Gastrocnemius medialis (tissue), 4 donors: ENCODE measurements at regions not wholly inside any gene's neighbourhood (a gene's known extent, or its start where the extent isn't known, plus 50 kb on each side); places are given as distances from the start of the nearest gene placed in this dataset.

Source experiments
- ATAC-seq, 2 donors: fragments of 150-250 bp; one replicate each; pipeline ENCODE4 v1.9.1; 2016
- DNase-seq, 2 donors: peaks; one replicate each; pipeline ENCODE4 v3.0.0-alpha.2; 2019
- H3K27ac ChIP-seq, 4 donors: fragments of 200-600 bp; sonication (generic); 1 replicate in 1 of 4; 2 replicates in 3 of 4; pipeline ENCODE4 v1.5.1; 2016 to 2018; ENCODE audit warnings: mild to moderate bottlenecking in 2 of 4, moderate library complexity in 1 of 4
- H3K27me3 ChIP-seq, 3 donors: fragments of 200-600 bp; sonication (generic) in 2 of 3; 1 replicate in 1 of 3; 2 replicates in 2 of 3; pipeline versions ENCODE4 v1.5.1 to v1.6.0; 2016 to 2019; ENCODE audit warnings: mild to moderate bottlenecking in 1 of 3, moderate library complexity in 1 of 3
- H3K36me3 ChIP-seq, 2 donors: fragments of 200-600 bp; sonication (generic) in 1 of 2; one replicate each; pipeline ENCODE4 v1.5.1; 2017 to 2018
- H3K4me1 ChIP-seq, 2 donors: fragments of 200-600 bp; sonication (generic) in 1 of 2; one replicate each; pipeline ENCODE4 v1.5.1; 2016 to 2017; ENCODE audit warnings: mild to moderate bottlenecking in 2 of 2
- H3K4me3 ChIP-seq, 4 donors: fragments of 200-600 bp; sonication (generic) in 3 of 4; 1 replicate in 1 of 4; 2 replicates in 3 of 4; pipeline ENCODE4 v1.5.1; 2016 to 2019; ENCODE audit warnings: mild to moderate bottlenecking in 2 of 4
- H3K9me3 ChIP-seq, 3 donors: fragments of 200-600 bp; sonication (generic) in 2 of 3; 1 replicate in 1 of 3; 2 replicates in 2 of 3; pipeline ENCODE4 v1.5.1; 2016 to 2019
- CTCF ChIP-seq, 5 experiments: fragments of 450-650 bp in 3 of 5; fragments of 200-600 bp in 2 of 5; sonication (generic) in 2 of 5; IDR thresholded peaks in 4 of 5; conservative IDR thresholded peaks in 1 of 5; 1 replicate in 4 of 5; 2 replicates in 1 of 5; pipeline ENCODE4 v1.5.1; 2016 to 2019; ENCODE audit warnings: antibody characterized with exemption in 5 of 5, mild to moderate bottlenecking in 3 of 5, moderate library complexity in 3 of 5
- POLR2A ChIP-seq, 2 donors: fragments of 450-650 bp; IDR thresholded peaks; one replicate each; pipeline ENCODE4 v1.6.1; 2017; ENCODE audit warnings: antibody characterized with exemption in 2 of 2, mild to moderate bottlenecking in 2 of 2, moderate library complexity in 2 of 2
- in situ Hi-C, 4 donors: fragments of 200-750 bp; cut with MboI; loops; one replicate each; pipeline versions ENCODE4 v1.15.0 to v1.8.0; 2017; ENCODE audit warnings: low sequenced_read_pairs in 4 of 4
- intact Hi-C: fragments of 100-400 bp; cut with DNase I; formaldehyde crosslinking; loops from one replicate; pipeline ENCODE4 v1.15.1; 2023; ENCODE audit warnings: low total_unique reads

DNA sequence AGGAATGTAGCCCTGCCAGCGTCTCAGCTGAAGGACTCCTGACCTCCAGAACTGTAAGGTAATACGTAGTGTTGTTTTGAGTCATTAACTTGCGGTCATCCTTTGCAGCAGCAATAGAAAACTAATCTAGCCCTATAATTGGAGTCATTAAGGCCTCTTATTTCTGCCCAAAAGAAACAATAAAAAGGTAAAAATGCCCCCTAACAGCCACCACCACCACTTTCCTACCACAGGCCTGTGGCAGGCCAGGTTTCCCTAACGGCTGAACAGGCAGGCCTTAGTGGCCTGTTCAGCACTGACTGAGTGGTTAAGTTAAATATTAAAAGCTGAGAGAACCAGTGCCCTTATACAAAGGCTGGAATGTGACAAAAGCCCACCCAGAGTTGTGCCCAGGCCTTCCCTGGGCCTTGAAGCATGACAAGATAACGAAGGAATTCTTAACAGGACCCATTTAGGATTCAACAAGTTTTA lies 286.5 kb upstream of the ERCC4 start:
- no peaks in the 10 kb centered on the region for H3K4me1 ChIP-seq
- no peak for DNase-seq
- in situ Hi-C loops (no loop called here), intact Hi-C loops (no loop called here)
- no peak for TF ChIP-seq CTCF (IDR thresholded peaks at IDR 0.05 in 4 of 5, conservative IDR thresholded peaks at IDR 0.05 in 1 of 5)
- no peaks in the 10 kb centered on the region for H3K9me3 ChIP-seq
- ATAC-seq = no peak
- H3K36me3 ChIP-seq = no peaks in the 10 kb centered on the region
- H3K27me3 ChIP-seq = no peaks in the 10 kb centered on the region
- H3K27ac ChIP-seq = no peak overlapping the region
- no peak overlapping the region for H3K4me3 ChIP-seq

GRCh38 chr16:13634253-13634652 lies 285.7 kb upstream of the ERCC4 start:
- no peaks in the 10 kb centered on the region for H3K36me3 ChIP-seq
- no peaks in the 10 kb centered on the region for H3K4me1 ChIP-seq
- no peak overlapping the region for H3K27ac ChIP-seq
- DNase-seq (no peak), ATAC-seq (no peak)
- intact Hi-C loops = no loop called here
- TF ChIP-seq POLR2A (IDR thresholded peaks at IDR 0.05) (no peak), CTCF (IDR thresholded peaks at IDR 0.05 in 4 of 5, conservative IDR thresholded peaks at IDR 0.05 in 1 of 5) (no peak)
- no peak overlapping the region for H3K4me3 ChIP-seq
- in situ Hi-C loops = no loop called here
- no peaks in the 10 kb centered on the region for H3K9me3 ChIP-seq
- H3K27me3 ChIP-seq = no peaks in the 10 kb centered on the region

DNA sequence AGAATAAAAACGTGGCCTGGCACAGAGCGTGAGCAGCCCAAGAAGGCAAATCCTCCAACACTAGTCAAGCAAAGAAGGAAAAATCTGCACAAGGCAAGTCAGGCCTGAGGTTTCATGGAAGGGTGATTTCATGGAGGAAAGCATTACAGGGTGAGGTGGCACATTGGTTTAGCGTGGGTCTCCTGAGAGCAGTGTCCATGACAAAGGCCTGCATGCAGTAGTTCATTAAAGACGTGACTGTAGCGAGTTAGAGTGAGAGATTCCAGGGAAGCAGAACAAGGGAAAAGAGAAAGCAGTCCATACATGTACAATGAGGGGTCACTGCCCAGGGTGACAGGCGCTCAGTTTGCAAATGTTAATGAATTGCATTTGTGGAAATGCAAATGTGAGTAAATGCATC lies 285.0 kb upstream of the ERCC4 start:
- intact Hi-C loops = no loop called here
- H3K27me3 ChIP-seq = no peaks in the 10 kb centered on the region

GRCh38 chr16:13638218-13638617 lies 281.7 kb upstream of the ERCC4 start:
- intact Hi-C loops = no loop called here
- in situ Hi-C loops = no loop called here
- no peak overlapping the region for H3K4me3 ChIP-seq
- no peaks in the 10 kb centered on the region for H3K9me3 ChIP-seq
- TF ChIP-seq POLR2A (IDR thresholded peaks at IDR 0.05) (no peak), CTCF (IDR thresholded peaks at IDR 0.05 in 4 of 5, conservative IDR thresholded peaks at IDR 0.05 in 1 of 5) (no peak)
- DNase-seq (no peak), ATAC-seq (no peak)
- H3K4me1 ChIP-seq = no peaks in the 10 kb centered on the region
- H3K27ac ChIP-seq = no peak overlapping the region
- H3K36me3 ChIP-seq = no peaks in the 10 kb centered on the region
- H3K27me3 ChIP-seq = no peaks in the 10 kb centered on the region

More for the DNA sequence above, 285.0 kb upstream of the ERCC4 start:
- Histone ChIP-seq H3K4me1 (no peaks in the 10 kb centered on the region), H3K36me3 (no peaks in the 10 kb centered on the region), H3K4me3 (no peak overlapping the region), H3K9me3 (no peaks in the 10 kb centered on the region), H3K27ac (no peak overlapping the region)
- no peak for ATAC-seq
- no peak for TF ChIP-seq CTCF (IDR thresholded peaks at IDR 0.05 in 4 of 5, conservative IDR thresholded peaks at IDR 0.05 in 1 of 5)
- no peak for TF ChIP-seq POLR2A (IDR thresholded peaks at IDR 0.05)
- no peak for DNase-seq
- in situ Hi-C loops = no loop called here

- no peaks in the 10 kb centered on the region for H3K36me3 ChIP-seq
- intact Hi-C loops (no loop called here), in situ Hi-C loops (no loop called here)
- no peak for DNase-seq
- no peaks in the 10 kb centered on the region for H3K9me3 ChIP-seq
- H3K4me3 ChIP-seq = no peak overlapping the region
- no peak for ATAC-seq
- H3K4me1 ChIP-seq = no peaks in the 10 kb centered on the region
- no peak overlapping the region for H3K27ac ChIP-seq
- TF ChIP-seq POLR2A (IDR thresholded peaks at IDR 0.05) (no peak), CTCF (IDR thresholded peaks at IDR 0.05 in 4 of 5, conservative IDR thresholded peaks at IDR 0.05 in 1 of 5) (no peak)
- H3K27me3 ChIP-seq = no peaks in the 10 kb centered on the region
These were observed 276.5 kb upstream of the ERCC4 start for GRCh38 chr16:13643412-13643811.
